ENCODE measurements at regions not wholly inside any gene's neighbourhood (a gene's known extent, or its start where the extent isn't known, plus 50 kb on each side); places are given as distances from the start of the nearest gene placed in this dataset.

- POLR2A ChIA-PET (ENCODE audit: low non-redundant PET) = interaction anchor here (0.6 kb wide), 1 partner anchor 891 kb away, joined by 3 read pairs; no protein-coding TSS in a partner anchor
- no peaks in the 10 kb centered on the region for H3K36me3 ChIP-seq (ENCODE audit: insufficient read depth, low read length, poor library complexity, severe bottlenecking)
- H3K27ac ChIP-seq (ENCODE audit: low read depth, low read length, poor library complexity, severe bottlenecking) = no peak overlapping the region
- BruUV-seq (replicated peaks) = no TSS peak
- H3K27me3 ChIP-seq (replicated peaks; ENCODE audit: insufficient read depth, low read depth, low read length, poor library complexity) = no peaks in the 10 kb centered on the region
- no peaks in the 10 kb centered on the region for H3K4me1 ChIP-seq (ENCODE audit: insufficient read depth, low read length, poor library complexity, severe bottlenecking)
- DNase-seq (ENCODE audit: low spot score) = no peak
- no peak for TF ChIP-seq CTCF (conservative IDR thresholded peaks at IDR 0.05; ENCODE audit: low read depth, low read length)
- H3K4me3 ChIP-seq (ENCODE audit: low read depth, low read length, poor library complexity, severe bottlenecking) = no peak overlapping the region
- H3K9me3 ChIP-seq (ENCODE audit: low read depth, low read length, poor library complexity, severe bottlenecking) = no peaks in the 10 kb centered on the region
- intact Hi-C loops (cut with micrococcal nuclease; ENCODE audit: unreplicated experiment) = no loop called here
- CTCF ChIA-PET = no interaction called here
These were observed 347.1 kb upstream of the NRP1 start for GRCh38 chr10:33681595-33681994.

- intact Hi-C loops (cut with micrococcal nuclease; ENCODE audit: unreplicated experiment) = no loop called here
- ChIA-PET POLR2A (ENCODE audit: low non-redundant PET) (no interaction called here), CTCF (no interaction called here)
- no peaks in the 10 kb centered on the region for H3K36me3 ChIP-seq (ENCODE audit: insufficient read depth, low read length, poor library complexity, severe bottlenecking)
- no peak for TF ChIP-seq EZH2 (IDR thresholded peaks at IDR 0.05; ENCODE audit: borderline replicate concordance, low read depth, low read length, poor library complexity, severe bottlenecking)
- no peak for TF ChIP-seq CTCF (conservative IDR thresholded peaks at IDR 0.05; ENCODE audit: low read depth, low read length)
- H3K27me3 ChIP-seq (replicated peaks; ENCODE audit: insufficient read depth, low read depth, low read length, poor library complexity) = no peaks in the 10 kb centered on the region
- H3K27ac ChIP-seq (ENCODE audit: low read depth, low read length, poor library complexity, severe bottlenecking) = no peak overlapping the region
- no peak for DNase-seq (ENCODE audit: low spot score)
- no peaks in the 10 kb centered on the region for H3K9me3 ChIP-seq (ENCODE audit: low read depth, low read length, poor library complexity, severe bottlenecking)
- no peaks in the 10 kb centered on the region for H3K4me1 ChIP-seq (ENCODE audit: insufficient read depth, low read length, poor library complexity, severe bottlenecking)
- H3K4me3 ChIP-seq (ENCODE audit: low read depth, low read length, poor library complexity, severe bottlenecking) = no peak overlapping the region
- no TSS peak for BruUV-seq (replicated peaks)
These were observed 345.6 kb upstream of the NRP1 start for GRCh38 chr10:33680036-33680435.

- POLR2A ChIA-PET (ENCODE audit: low non-redundant PET) = no interaction called here
- H3K4me3 ChIP-seq (ENCODE audit: low read depth, low read length, poor library complexity, severe bottlenecking) = no peak overlapping the region
- no peak overlapping the region for H3K27ac ChIP-seq (ENCODE audit: low read depth, low read length, poor library complexity, severe bottlenecking)
- no TSS peak for BruUV-seq (replicated peaks)
- H3K4me1 ChIP-seq (ENCODE audit: insufficient read depth, low read length, poor library complexity, severe bottlenecking) = no peaks in the 10 kb centered on the region
- no peaks in the 10 kb centered on the region for H3K9me3 ChIP-seq (ENCODE audit: low read depth, low read length, poor library complexity, severe bottlenecking)
- TF ChIP-seq EZH2 (IDR thresholded peaks at IDR 0.05; ENCODE audit: borderline replicate concordance, low read depth, low read length, poor library complexity, severe bottlenecking) (no peak), CTCF (conservative IDR thresholded peaks at IDR 0.05; ENCODE audit: low read depth, low read length) (no peak)
- no peaks in the 10 kb centered on the region for H3K36me3 ChIP-seq (ENCODE audit: insufficient read depth, low read length, poor library complexity, severe bottlenecking)
- intact Hi-C loops (cut with micrococcal nuclease; ENCODE audit: unreplicated experiment) = no loop called here
- H3K27me3 ChIP-seq (replicated peaks; ENCODE audit: insufficient read depth, low read depth, low read length, poor library complexity) = no peaks in the 10 kb centered on the region
- CTCF ChIA-PET = no interaction called here
- no peak for DNase-seq (ENCODE audit: low spot score)
These were observed 342.3 kb upstream of the NRP1 start for GRCh38 chr10:33676606-33677339.
